ENCODE measurements at regions not wholly inside any gene's neighbourhood (a gene's known extent, or its start where the extent isn't known, plus 50 kb on each side); places are given as distances from the start of the nearest gene placed in this dataset.

GRCh38 chr16:74169066-74169465, 127.5 kb upstream of the PSMD7 start:
- no peak for TF ChIP-seq CTCF (IDR thresholded peaks at IDR 0.05)
- TF ChIP-seq POLR2A (IDR thresholded peaks at IDR 0.05), result no peak
- TF ChIP-seq EP300 (IDR thresholded peaks at IDR 0.05), result no peak
- no peak for TF ChIP-seq POLR2AphosphoS5 (IDR thresholded peaks at IDR 0.05)

Data from upper lobe of left lung (tissue), 4 donors.